Cardiac fibroblast (primary cell): ENCODE measurements at regions not wholly inside any gene's neighbourhood (a gene's known extent, or its start where the extent isn't known, plus 50 kb on each side); places are given as distances from the start of the nearest gene placed in this dataset.
A peak's percentile ranks its signal among the peaks of the same experiment; 100 is the strongest.

Source experiments
- DNase-seq, 2 donors: peaks; one replicate each; pipeline versions ENCODE4 v3.0.0 to v3.0.0-alpha.2; 2010; ENCODE audit warnings: low read depth in 2 of 2
- H3K4me3 ChIP-seq, 2 donors: replicated peaks in 1 of 2; 1 replicate in 1 of 2; 2 replicates in 1 of 2; pipeline ENCODE4 v1.5.1; 2011; ENCODE audit warnings: low read depth in 2 of 2, low read length in 2 of 2, mild to moderate bottlenecking in 2 of 2, moderate library complexity in 1 of 2
- CTCF ChIP-seq: IDR thresholded peaks from one replicate; pipeline ENCODE4 v1.5.1; 2011; ENCODE audit warnings: low read depth, mild to moderate bottlenecking, low read length, inconsistent platforms

GRCh38 chr2:219766658-219767057 is 139.2 kb downstream of the SLC4A3 start:
- no peak for TF ChIP-seq CTCF
- no peak for DNase-seq
- no peak overlapping the region for H3K4me3 ChIP-seq

GRCh38 chr2:219769090-219769910 is 141.9 kb downstream of the SLC4A3 start:
- peak; percentile 4 to 8 for DNase-seq
- no peak for TF ChIP-seq CTCF

GRCh38 chr2:219772103-219772635 is 144.7 kb downstream of the SLC4A3 start:
- TF ChIP-seq CTCF, result no peak
- DNase-seq, result no peak
- no peak overlapping the region for H3K4me3 ChIP-seq

More at GRCh38 chr2:219769090-219769910, 141.9 kb downstream of the SLC4A3 start:
- H3K4me3 ChIP-seq, result no peak overlapping the region

GRCh38 chr2:219772697-219773096 is 145.3 kb downstream of the SLC4A3 start:
- H3K4me3 ChIP-seq, result no peak overlapping the region
- no peak for DNase-seq
- no peak for TF ChIP-seq CTCF

GRCh38 chr2:219775506-219775905 is 148.1 kb downstream of the SLC4A3 start:
- no peak overlapping the region for H3K4me3 ChIP-seq
- DNase-seq, result no peak
- TF ChIP-seq CTCF, result no peak

GRCh38 chr2:219777388-219777787 is 150.0 kb downstream of the SLC4A3 start:
- TF ChIP-seq CTCF, result no peak
- DNase-seq, result no peak
- no peak overlapping the region for H3K4me3 ChIP-seq
